Stimulated activated CD8-positive, alpha-beta memory T cell treated with anti-CD3 and anti-CD28 coated beads, Interleukin-7, amount 100 ng/mL, for 24 hours (primary cell): ENCODE measurements at regions not wholly inside any gene's neighbourhood (a gene's known extent, or its start where the extent isn't known, plus 50 kb on each side); places are given as distances from the start of the nearest gene placed in this dataset.
"Not testable (repeated sequence)": the region's sequence is repeated elsewhere in the genome, so short reads cannot be mapped to it uniquely, and the experiment has no call there.

Experiments
- DNase-seq: peaks from one replicate; pipeline ENCODE4 v3.0.0-alpha.2; 2020; ENCODE audit warnings: low read depth

- DNase-seq = no peak
Measured at GRCh38 chr13:24931450-24932251, 164.3 kb upstream of the PABPC3 start.

- DNase-seq = not testable (repeated sequence)
Measured at GRCh38 chr13:24933106-24934023, 162.6 kb upstream of the PABPC3 start.

DNA sequence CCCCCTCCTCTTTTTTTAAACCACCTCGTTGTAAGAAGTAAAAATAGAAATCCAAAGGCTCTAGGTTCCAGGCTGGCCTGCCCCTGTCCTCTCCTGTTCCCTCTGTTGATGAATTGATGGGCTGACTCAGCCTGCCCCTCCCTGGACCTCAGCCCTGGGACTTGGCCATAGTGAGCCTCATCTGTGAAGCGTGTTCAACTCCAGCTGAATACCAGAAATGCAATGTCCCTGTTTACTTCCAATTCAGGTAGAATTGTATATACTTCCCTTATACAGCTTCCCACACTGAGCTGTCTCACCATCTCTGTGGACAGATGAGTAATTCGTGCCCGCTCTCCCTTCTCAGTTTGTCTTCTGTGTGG, 161.9 kb upstream of the PABPC3 start:
- not testable (repeated sequence) for DNase-seq

- DNase-seq = no peak
Measured at GRCh38 chr13:24938966-24939365, 157.0 kb upstream of the PABPC3 start.

DNA sequence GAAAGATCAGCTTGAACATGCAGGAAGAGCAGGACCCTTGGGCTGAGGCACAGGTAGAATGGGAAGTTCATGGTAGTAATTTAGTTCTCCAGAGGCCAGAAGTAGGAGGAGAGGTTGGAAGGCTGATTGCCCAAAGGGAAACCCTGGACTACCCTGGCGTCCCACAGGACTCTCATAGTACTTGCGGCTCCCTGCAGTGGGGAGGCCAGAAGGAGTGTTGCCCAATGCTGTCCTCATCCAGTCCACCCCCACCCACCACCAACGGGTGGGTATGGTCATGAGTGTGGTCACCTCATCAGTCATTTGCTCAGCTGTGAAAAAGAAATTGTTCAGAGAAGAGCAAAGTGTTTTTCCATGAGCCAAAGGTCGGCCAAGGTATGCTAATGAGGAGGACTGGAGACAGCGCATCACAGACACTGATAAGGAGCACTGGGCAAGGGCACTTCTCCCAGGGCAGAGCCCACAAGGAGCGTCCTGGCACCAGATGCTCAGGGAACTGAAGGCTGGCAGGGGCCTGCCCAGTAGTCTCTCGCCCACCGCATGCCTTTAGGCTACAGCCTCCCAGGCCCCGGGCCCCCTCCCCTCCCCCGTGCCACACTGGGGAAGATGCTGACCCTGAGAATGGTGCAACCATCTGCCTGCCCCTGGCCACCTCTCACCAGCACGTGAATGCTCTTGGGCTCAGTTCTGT, 154.8 kb upstream of the PABPC3 start:
- DNase-seq = not testable (repeated sequence)

DNA sequence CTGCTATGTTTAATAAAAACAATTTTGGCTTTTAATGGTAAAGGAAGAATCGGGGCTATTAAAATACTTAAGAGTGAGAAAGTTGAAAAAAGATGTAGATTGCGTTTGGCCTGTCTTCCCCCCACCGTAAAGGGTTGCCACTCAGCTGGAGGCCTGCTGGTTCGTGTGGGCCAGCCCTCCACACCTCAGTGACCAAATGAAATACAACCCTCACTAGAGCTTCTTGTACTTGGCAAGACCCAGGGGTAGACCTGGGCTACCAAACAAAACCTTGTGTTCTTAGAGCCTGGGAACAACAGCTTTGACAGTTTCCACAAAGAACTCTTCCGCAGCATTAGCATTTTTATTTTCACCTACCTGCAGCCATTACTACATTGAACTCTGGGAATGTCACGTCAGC, 152.8 kb upstream of the PABPC3 start:
- no peak for DNase-seq

GRCh38 chr13:24944073-24944472, 151.9 kb upstream of the PABPC3 start:
- DNase-seq = not testable (repeated sequence)

DNA sequence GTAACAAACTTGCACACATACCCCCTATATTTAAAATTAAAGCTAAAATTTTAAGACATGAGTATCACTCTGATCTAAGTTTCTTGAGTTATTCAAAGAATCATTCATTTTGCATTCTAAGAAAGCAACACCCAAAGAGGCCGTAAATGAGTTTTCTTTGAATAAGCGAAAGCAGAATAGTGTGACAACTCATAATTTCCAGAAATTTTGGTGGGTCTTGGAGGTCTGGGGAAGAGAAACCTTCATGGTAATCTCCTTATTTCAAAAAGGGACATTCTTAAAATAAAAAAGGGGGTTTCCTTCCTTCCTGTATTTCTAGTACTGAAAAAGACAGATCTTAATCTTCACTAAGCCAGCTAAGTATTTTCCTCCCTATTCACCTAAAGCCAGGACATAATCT, 147.0 kb upstream of the PABPC3 start:
- DNase-seq = not testable (repeated sequence)

GRCh38 chr13:24950611-24951010, 145.3 kb upstream of the PABPC3 start:
- not testable (repeated sequence) for DNase-seq

GRCh38 chr13:24967970-24968369, 128.0 kb upstream of the PABPC3 start:
- DNase-seq = not testable (repeated sequence)

GRCh38 chr13:24968416-24968815, 127.5 kb upstream of the PABPC3 start:
- not testable (repeated sequence) for DNase-seq

- DNase-seq = not testable (repeated sequence)
Measured at GRCh38 chr13:24973102-24973501, 122.8 kb upstream of the PABPC3 start.

GRCh38 chr13:24981181-24981803, 114.6 kb upstream of the PABPC3 start:
- DNase-seq = not testable (repeated sequence)

- DNase-seq = no peak
Measured at GRCh38 chr13:24982333-24982999, 113.5 kb upstream of the PABPC3 start.

DNA sequence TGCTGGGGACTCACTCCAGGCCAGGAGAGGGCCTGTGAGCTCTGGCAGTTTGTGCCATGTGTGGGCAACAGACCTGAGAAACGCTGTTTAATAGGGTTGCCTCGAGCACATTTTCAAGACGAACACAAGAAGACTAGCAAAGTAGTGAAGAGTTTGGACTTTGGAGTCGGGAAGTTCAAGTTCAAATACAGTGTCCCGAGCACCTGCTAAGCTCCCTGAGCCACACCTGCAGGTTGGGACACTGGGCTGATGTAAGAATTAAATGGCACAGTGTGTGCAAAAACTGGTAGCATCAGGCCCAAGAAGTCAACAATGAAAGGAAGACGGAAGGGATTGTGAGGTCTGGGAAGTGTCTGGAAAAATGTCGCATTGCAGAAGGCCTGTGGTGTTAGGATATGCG, 112.8 kb upstream of the PABPC3 start:
- no peak for DNase-seq

GRCh38 chr13:24984134-24984533, 111.8 kb upstream of the PABPC3 start:
- no peak for DNase-seq

DNA sequence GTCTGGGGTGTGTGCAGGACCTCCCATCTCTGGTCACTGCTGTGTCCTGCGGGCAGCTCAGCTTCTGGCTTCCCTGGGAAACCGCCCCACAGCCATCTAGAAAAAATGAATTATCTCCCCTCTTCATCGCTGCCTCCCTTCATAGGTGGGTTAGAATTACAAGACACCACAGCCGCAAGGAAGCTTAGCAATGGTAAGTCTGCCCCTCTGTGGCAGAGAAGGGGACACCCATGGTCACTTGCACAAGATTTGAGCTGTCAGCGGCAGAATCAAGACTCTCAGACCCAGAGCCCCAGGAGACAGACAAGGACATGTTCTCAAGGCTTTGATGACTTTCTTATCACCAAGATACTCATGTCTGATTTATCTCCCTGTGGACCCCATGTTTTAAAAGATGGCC, 110.8 kb upstream of the PABPC3 start:
- DNase-seq = no peak

DNA sequence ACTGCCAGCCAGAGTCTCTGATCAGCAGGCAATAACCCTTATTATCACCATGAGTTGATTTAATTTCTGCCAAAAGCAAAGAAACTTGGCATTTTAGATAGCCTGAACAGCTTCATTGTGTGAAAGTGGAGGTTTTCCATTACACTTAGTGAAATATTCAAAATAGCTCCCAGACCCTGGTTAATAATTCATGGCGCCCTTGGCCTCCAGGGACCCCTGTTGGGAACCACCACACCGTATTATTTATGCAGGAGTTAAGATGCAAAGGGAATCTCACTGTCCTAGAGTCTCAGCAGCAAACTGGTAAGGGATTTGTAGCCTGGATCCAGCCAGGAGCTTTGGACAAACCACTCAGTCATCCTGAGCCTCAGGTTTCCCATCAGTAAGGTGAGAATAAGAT, 110.0 kb upstream of the PABPC3 start:
- no peak for DNase-seq

- DNase-seq = no peak
Measured at GRCh38 chr13:24986826-24987225, 109.1 kb upstream of the PABPC3 start.

- not testable (repeated sequence) for DNase-seq
Measured at GRCh38 chr13:24989959-24990358, 106.0 kb upstream of the PABPC3 start.

DNA sequence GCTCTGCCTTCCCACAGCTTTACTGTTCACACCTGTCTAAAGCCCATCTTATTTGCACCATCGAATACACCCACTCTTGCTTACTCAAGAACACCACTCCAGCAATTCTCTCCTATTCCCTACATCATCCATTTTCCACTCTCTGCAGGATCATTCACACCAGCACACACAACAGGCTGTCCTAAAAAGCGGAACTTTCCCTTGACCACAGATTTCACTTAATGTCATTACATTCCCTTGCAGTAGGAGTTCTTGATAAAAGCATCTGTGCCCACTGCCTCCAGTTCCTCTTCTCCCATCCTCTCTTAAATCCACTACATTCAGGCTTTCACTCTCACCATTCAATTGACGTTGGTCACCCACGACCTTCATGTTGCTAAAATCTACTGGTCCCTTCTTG, 103.0 kb upstream of the PABPC3 start:
- DNase-seq = not testable (repeated sequence)
